HL-60 (cell line): ENCODE measurements at regions not wholly inside any gene's neighbourhood (a gene's known extent, or its start where the extent isn't known, plus 50 kb on each side); places are given as distances from the start of the nearest gene placed in this dataset.

Source experiments
- DNase-seq, 2 experiments: peaks; one replicate each; pipeline ENCODE4 v3.0.0-alpha.2; 2010 to 2020; ENCODE audit warnings: low read depth in 1 of 2, low spot score in 1 of 2
- H3K27ac ChIP-seq: fragments of 250-450 bp; sonication (Bioruptor Pico); replicated peaks from 2 replicates; pipeline ENCODE4 v1.5.1; 2020; ENCODE audit warnings: mild to moderate bottlenecking, moderate library complexity
- H3K27me3 ChIP-seq: fragments of 250-450 bp; sonication (Bioruptor Pico); 2 replicates; pipeline ENCODE4 v1.5.1; 2021; ENCODE audit warnings: mild to moderate bottlenecking, moderate library complexity; ENCODE audit not compliant: insufficient read depth, poor library complexity, severe bottlenecking
- H3K4me3 ChIP-seq: replicated peaks from 2 replicates; pipeline ENCODE4 v1.5.1; 2011; ENCODE audit warnings: mild to moderate bottlenecking, control low read depth, low read length; ENCODE audit not compliant: insufficient read depth
- GABPA ChIP-seq: IDR thresholded peaks from 2 replicates; pipeline ENCODE4 v1.6.1; 2012; ENCODE audit warnings: low read depth
- POLR2AphosphoS5 ChIP-seq: IDR thresholded peaks from 2 replicates; pipeline ENCODE4 v1.6.1; 2012; ENCODE audit warnings: low read depth
- SPI1 ChIP-seq: IDR thresholded peaks from 2 replicates; pipeline ENCODE4 v1.6.1; 2012; ENCODE audit warnings: low read depth, mild to moderate bottlenecking, borderline replicate concordance
- TF ChIP-seq, protein P1 (sequence below): IDR thresholded peaks from 2 replicates; pipeline ENCODE4 v1.6.1; 2012; ENCODE audit warnings: low read depth; ENCODE audit not compliant: insufficient replicate concordance
- TF ChIP-seq, protein P2 (sequence below): IDR thresholded peaks from one replicate; pipeline ENCODE4 v1.5.1; 2011; ENCODE audit warnings: low read length, control low read depth, inconsistent platforms; ENCODE audit not compliant: insufficient read depth

DNA sequence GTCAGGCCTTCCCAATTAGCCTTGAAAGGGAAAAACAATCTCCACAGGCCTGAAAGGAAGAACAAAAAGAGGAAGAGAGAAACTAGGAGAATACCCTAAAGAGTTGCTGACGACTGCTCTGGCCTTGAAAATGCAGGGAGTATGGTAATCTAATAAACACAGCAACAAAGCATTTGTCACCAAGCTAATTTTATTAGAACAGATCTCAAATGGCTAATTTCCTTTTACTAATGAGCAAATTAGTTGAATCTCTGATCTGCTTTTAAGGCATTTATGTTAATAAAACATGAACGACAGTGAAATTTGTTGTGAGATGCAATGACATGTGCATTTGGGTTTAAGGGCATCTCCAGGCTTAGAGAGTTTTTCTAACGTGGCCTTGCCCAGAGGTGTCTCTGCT is 212.2 kb downstream of the BUD13 start:
- Histone ChIP-seq H3K27ac (no peak overlapping the region), H3K27me3 (no peaks in the 10 kb centered on the region), H3K4me3 (no peak overlapping the region)
- no peak for DNase-seq
- no peak for TF ChIP-seq POLR2AphosphoS5
- TF ChIP-seq SPI1, result no peak
- TF ChIP-seq, protein P1, sequence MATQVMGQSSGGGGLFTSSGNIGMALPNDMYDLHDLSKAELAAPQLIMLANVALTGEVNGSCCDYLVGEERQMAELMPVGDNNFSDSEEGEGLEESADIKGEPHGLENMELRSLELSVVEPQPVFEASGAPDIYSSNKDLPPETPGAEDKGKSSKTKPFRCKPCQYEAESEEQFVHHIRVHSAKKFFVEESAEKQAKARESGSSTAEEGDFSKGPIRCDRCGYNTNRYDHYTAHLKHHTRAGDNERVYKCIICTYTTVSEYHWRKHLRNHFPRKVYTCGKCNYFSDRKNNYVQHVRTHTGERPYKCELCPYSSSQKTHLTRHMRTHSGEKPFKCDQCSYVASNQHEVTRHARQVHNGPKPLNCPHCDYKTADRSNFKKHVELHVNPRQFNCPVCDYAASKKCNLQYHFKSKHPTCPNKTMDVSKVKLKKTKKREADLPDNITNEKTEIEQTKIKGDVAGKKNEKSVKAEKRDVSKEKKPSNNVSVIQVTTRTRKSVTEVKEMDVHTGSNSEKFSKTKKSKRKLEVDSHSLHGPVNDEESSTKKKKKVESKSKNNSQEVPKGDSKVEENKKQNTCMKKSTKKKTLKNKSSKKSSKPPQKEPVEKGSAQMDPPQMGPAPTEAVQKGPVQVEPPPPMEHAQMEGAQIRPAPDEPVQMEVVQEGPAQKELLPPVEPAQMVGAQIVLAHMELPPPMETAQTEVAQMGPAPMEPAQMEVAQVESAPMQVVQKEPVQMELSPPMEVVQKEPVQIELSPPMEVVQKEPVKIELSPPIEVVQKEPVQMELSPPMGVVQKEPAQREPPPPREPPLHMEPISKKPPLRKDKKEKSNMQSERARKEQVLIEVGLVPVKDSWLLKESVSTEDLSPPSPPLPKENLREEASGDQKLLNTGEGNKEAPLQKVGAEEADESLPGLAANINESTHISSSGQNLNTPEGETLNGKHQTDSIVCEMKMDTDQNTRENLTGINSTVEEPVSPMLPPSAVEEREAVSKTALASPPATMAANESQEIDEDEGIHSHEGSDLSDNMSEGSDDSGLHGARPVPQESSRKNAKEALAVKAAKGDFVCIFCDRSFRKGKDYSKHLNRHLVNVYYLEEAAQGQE, result no peak
- no peak for TF ChIP-seq GABPA
- TF ChIP-seq, protein P2, sequence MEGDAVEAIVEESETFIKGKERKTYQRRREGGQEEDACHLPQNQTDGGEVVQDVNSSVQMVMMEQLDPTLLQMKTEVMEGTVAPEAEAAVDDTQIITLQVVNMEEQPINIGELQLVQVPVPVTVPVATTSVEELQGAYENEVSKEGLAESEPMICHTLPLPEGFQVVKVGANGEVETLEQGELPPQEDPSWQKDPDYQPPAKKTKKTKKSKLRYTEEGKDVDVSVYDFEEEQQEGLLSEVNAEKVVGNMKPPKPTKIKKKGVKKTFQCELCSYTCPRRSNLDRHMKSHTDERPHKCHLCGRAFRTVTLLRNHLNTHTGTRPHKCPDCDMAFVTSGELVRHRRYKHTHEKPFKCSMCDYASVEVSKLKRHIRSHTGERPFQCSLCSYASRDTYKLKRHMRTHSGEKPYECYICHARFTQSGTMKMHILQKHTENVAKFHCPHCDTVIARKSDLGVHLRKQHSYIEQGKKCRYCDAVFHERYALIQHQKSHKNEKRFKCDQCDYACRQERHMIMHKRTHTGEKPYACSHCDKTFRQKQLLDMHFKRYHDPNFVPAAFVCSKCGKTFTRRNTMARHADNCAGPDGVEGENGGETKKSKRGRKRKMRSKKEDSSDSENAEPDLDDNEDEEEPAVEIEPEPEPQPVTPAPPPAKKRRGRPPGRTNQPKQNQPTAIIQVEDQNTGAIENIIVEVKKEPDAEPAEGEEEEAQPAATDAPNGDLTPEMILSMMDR, result no peak

DNA sequence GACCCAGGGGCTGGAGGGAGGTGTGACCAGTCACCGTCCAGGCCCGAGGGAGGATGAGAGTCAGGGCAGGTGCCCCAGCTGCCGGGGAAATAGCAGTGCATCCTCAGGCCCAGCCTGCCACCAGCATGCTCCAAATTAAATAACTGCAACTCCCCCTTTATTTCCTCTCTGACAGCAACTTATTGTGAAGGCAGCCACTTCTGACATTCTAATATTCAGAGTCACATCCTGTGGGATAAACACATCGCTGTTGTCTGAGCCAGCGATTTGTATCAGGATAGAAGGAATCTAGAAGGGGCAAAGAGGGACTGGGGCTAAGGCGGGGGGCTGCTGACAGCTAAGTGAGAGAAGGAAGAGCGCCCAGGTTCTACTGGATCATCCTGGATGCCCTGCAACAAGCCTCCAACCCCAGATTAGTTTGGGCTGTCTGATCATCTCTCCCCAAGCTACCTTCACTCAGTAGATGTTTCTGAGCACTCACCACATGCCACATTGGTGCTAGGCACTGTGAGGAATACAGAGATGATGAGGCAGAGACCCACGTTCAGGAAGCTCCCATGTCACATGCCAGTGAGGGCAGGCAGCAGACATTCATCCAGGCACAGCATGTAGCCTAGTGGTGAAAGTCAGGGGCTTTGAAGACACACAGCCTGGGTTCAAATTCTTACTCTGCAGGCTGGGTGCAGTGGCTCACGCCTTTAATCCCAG is 214.1 kb downstream of the BUD13 start:
- TF ChIP-seq GABPA, result no peak
- no peak for TF ChIP-seq POLR2AphosphoS5
- TF ChIP-seq, protein P1, result no peak
- TF ChIP-seq, protein P2, result no peak
- no peak for TF ChIP-seq SPI1
- no peak overlapping the region for H3K27ac ChIP-seq
- no peak overlapping the region for H3K4me3 ChIP-seq
- no peaks in the 10 kb centered on the region for H3K27me3 ChIP-seq
- no peak for DNase-seq

DNA sequence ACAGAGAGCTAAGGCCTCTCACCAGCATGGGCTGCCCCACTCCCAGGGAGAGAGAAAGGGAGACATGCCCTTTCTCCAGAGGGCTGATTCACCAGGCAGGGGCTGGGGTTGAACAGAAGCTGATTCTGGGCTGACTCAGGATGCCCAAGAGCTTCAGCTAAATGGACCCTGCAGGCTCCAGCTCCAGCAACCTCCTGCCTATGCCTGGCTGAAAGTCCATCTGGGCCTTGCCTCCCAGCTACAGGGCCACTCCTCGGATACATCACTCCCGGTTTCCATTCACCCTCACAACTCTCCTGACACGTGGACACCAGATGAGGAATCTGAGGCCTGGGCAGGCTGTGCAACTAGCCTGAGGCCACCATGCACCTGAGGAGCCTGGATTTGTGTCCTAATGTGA is 215.5 kb downstream of the BUD13 start:
- Histone ChIP-seq H3K27me3 (no peaks in the 10 kb centered on the region), H3K4me3 (no peak overlapping the region), H3K27ac (no peak overlapping the region)
- TF ChIP-seq, protein P1, result no peak
- TF ChIP-seq, protein P2, result no peak
- TF ChIP-seq SPI1, result no peak
- TF ChIP-seq POLR2AphosphoS5, result no peak
- TF ChIP-seq GABPA, result no peak
- no peak for DNase-seq
